Mucosa of stomach (tissue), 1 donor: ENCODE measurements at regions not wholly inside any gene's neighbourhood (a gene's known extent, or its start where the extent isn't known, plus 50 kb on each side); places are given as distances from the start of the nearest gene placed in this dataset.

ENCODE experiments used
- H3K27me3 ChIP-seq: one replicate; pipeline ENCODE4 v1.7.0; 2013; ENCODE audit warnings: mild to moderate bottlenecking, low read length; ENCODE audit not compliant: control insufficient read depth, insufficient read depth
- H3K36me3 ChIP-seq: one replicate; pipeline ENCODE4 v1.7.0; 2013; ENCODE audit warnings: low read length; ENCODE audit not compliant: control insufficient read depth, insufficient read depth
- H3K4me1 ChIP-seq: one replicate; pipeline ENCODE4 v1.7.0; 2013; ENCODE audit warnings: mild to moderate bottlenecking, low read length; ENCODE audit not compliant: control insufficient read depth, insufficient read depth
- H3K4me3 ChIP-seq: one replicate; pipeline ENCODE4 v1.7.0; 2013; ENCODE audit warnings: low read length
- H3K9ac ChIP-seq: one replicate; pipeline ENCODE4 v1.7.0; 2013; ENCODE audit warnings: mild to moderate bottlenecking, low read length, moderate library complexity
- H3K9me3 ChIP-seq: one replicate; pipeline ENCODE4 v1.7.0; 2013; ENCODE audit warnings: mild to moderate bottlenecking, low read length, moderate library complexity; ENCODE audit not compliant: control insufficient read depth
- donor health status: Pancreatic carcinoma.

DNA sequence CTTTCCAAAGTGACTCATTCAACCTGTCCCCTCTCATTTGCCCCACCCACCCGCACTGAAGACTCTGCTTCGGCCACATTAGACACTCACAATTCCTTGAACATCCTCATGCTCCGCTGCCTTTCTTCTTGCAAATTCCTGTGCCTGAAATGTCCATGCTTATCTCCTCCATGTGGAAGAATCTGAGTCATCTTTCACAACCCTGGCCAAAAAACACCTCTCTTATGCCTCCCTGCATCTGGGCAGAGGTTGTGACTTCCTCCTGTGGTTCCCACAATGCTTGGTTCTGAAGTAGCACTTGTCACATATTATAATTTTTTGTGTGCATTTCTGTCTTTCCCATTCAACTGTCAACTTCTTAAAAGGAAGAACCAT is 238.6 kb downstream of the ENC1 start:
- Histone ChIP-seq H3K9ac (no peak overlapping the region), H3K9me3 (no peaks in the 10 kb centered on the region), H3K27me3 (no peaks in the 10 kb centered on the region), H3K36me3 (no peaks in the 10 kb centered on the region), H3K4me1 (peaks cover 16% of the 10 kb centered on the region), H3K4me3 (no peak overlapping the region)

DNA sequence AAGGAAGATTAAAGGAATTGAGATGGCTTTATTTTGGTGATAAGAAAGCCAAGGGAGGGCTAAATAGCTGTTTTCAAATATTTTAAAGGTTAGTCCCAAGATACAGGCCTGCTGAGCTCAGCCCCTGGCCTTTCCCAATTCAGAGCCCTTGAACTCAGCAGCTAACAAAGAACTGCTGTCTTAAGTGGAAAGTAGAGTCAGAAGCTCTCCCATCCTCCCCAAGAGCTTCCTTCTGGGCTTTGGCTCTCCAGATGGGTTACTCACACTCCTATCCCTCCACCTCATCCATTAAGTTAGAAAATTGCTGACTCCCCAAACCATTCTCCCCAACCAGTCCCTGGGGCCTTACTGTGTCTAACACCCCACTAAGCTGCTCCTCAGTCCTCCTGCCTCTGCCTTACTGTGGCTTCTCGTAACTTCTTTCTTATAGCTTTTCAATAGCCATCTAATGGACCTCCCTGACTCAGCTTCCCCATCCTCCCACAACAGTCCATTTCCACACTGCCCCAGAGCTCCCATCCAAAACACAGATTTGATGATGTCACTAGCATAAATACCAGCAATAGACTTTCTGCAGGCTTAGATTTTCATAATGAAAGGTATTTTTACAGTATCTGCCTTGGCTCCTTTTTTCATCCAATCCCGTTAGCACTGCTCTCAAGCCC is 239.1 kb downstream of the ENC1 start:
- Histone ChIP-seq H3K4me1 (peaks cover 16% of the 10 kb centered on the region), H3K36me3 (no peaks in the 10 kb centered on the region), H3K27me3 (no peaks in the 10 kb centered on the region), H3K9ac (no peak overlapping the region), H3K9me3 (no peaks in the 10 kb centered on the region), H3K4me3 (no peak overlapping the region)

GRCh38 chr5:74400067-74400466 is 240.5 kb downstream of the ENC1 start:
- Histone ChIP-seq H3K9me3 (no peaks in the 10 kb centered on the region), H3K4me3 (no peak overlapping the region), H3K27me3 (no peaks in the 10 kb centered on the region), H3K4me1 (peaks cover 8% of the 10 kb centered on the region), H3K9ac (no peak overlapping the region), H3K36me3 (no peaks in the 10 kb centered on the region)

GRCh38 chr5:74396913-74397622 is 243.5 kb downstream of the ENC1 start:
- Histone ChIP-seq H3K9ac (no peak overlapping the region), H3K9me3 (no peaks in the 10 kb centered on the region), H3K36me3 (no peaks in the 10 kb centered on the region), H3K4me3 (no peak overlapping the region), H3K27me3 (no peaks in the 10 kb centered on the region), H3K4me1 (peaks cover 8% of the 10 kb centered on the region)

- H3K4me3 ChIP-seq = no peak overlapping the region
- no peak overlapping the region for H3K9ac ChIP-seq
- peaks cover 6% of the 10 kb centered on the region for H3K4me1 ChIP-seq
- no peaks in the 10 kb centered on the region for H3K27me3 ChIP-seq
- no peaks in the 10 kb centered on the region for H3K9me3 ChIP-seq
- H3K36me3 ChIP-seq = no peaks in the 10 kb centered on the region
These were observed 245.3 kb downstream of the ENC1 start for GRCh38 chr5:74394916-74395880.

- Histone ChIP-seq H3K9ac (no peak overlapping the region), H3K27me3 (no peaks in the 10 kb centered on the region)
These were observed 246.0 kb downstream of the ENC1 start for GRCh38 chr5:74394528-74394915.

GRCh38 chr5:74393943-74394342 is 246.6 kb downstream of the ENC1 start:
- Histone ChIP-seq H3K27me3 (no peaks in the 10 kb centered on the region), H3K9ac (no peak overlapping the region), H3K4me3 (no peak overlapping the region), H3K36me3 (no peaks in the 10 kb centered on the region), H3K4me1 (peaks cover 5% of the 10 kb centered on the region), H3K9me3 (no peaks in the 10 kb centered on the region)

More at GRCh38 chr5:74394528-74394915, 246.0 kb downstream of the ENC1 start:
- H3K36me3 ChIP-seq = no peaks in the 10 kb centered on the region
- H3K4me3 ChIP-seq = no peak overlapping the region
- H3K9me3 ChIP-seq = no peaks in the 10 kb centered on the region
- H3K4me1 ChIP-seq = peaks cover 5% of the 10 kb centered on the region

- H3K4me1 ChIP-seq = peaks cover 5% of the 10 kb centered on the region
- H3K4me3 ChIP-seq = no peak overlapping the region
- no peaks in the 10 kb centered on the region for H3K27me3 ChIP-seq
- H3K9ac ChIP-seq = no peak overlapping the region
- H3K36me3 ChIP-seq = no peaks in the 10 kb centered on the region
- H3K9me3 ChIP-seq = no peaks in the 10 kb centered on the region
These were observed 247.7 kb downstream of the ENC1 start for GRCh38 chr5:74392711-74393351.

- Histone ChIP-seq H3K4me3 (no peak overlapping the region), H3K27me3 (no peaks in the 10 kb centered on the region), H3K9me3 (no peaks in the 10 kb centered on the region), H3K4me1 (peaks cover 5% of the 10 kb centered on the region), H3K9ac (no peak overlapping the region), H3K36me3 (no peaks in the 10 kb centered on the region)
These were observed 249.1 kb downstream of the ENC1 start for GRCh38 chr5:74391410-74391809.

- Histone ChIP-seq H3K4me1 (peaks cover 5% of the 10 kb centered on the region), H3K4me3 (no peak overlapping the region), H3K9ac (no peak overlapping the region), H3K36me3 (no peaks in the 10 kb centered on the region), H3K9me3 (no peaks in the 10 kb centered on the region), H3K27me3 (no peaks in the 10 kb centered on the region)
These were observed 249.7 kb downstream of the ENC1 start for GRCh38 chr5:74390822-74391221.

- Histone ChIP-seq H3K9ac (no peak overlapping the region), H3K4me1 (peaks cover 5% of the 10 kb centered on the region), H3K36me3 (no peaks in the 10 kb centered on the region), H3K27me3 (no peaks in the 10 kb centered on the region), H3K4me3 (no peak overlapping the region), H3K9me3 (no peaks in the 10 kb centered on the region)
These were observed 250.3 kb downstream of the ENC1 start for GRCh38 chr5:74390306-74390637.
